Tibial nerve (tissue), 4 donors: ENCODE measurements at regions not wholly inside any gene's neighbourhood (a gene's known extent, or its start where the extent isn't known, plus 50 kb on each side); places are given as distances from the start of the nearest gene placed in this dataset.

Experiments used
- DNase-seq, 2 donors: peaks; one replicate each; pipeline ENCODE4 v3.0.0-alpha.2; 2019; ENCODE audit warnings: low spot score in 2 of 2
- H3K27ac ChIP-seq, 4 donors: fragments of 200-600 bp; sonication (generic) in 3 of 4; one replicate each; pipeline ENCODE4 v1.5.1; 2017 to 2019; ENCODE audit warnings: mild to moderate bottlenecking in 1 of 4
- H3K27me3 ChIP-seq, 2 donors: fragments of 200-600 bp; sonication (generic) in 1 of 2; one replicate each; pipeline versions ENCODE4 v1.5.1 to v1.6.0; 2017 to 2019
- H3K36me3 ChIP-seq, 3 donors: fragments of 200-600 bp; sonication (generic); one replicate each; pipeline ENCODE4 v1.5.1; 2018 to 2019
- H3K4me1 ChIP-seq, 4 donors: fragments of 200-600 bp; sonication (generic) in 3 of 4; one replicate each; pipeline ENCODE4 v1.5.1; 2017 to 2019
- H3K4me3 ChIP-seq, 4 donors: fragments of 200-600 bp; sonication (generic) in 3 of 4; one replicate each; pipeline ENCODE4 v1.5.1; 2017 to 2019; ENCODE audit warnings: mild to moderate bottlenecking in 1 of 4, moderate library complexity in 1 of 4
- H3K9me3 ChIP-seq, 4 donors: fragments of 200-600 bp; sonication (generic) in 3 of 4; one replicate each; pipeline ENCODE4 v1.5.1; 2017 to 2019
- EP300 ChIP-seq, 2 donors: sonication (generic); formaldehyde crosslinking; IDR thresholded peaks; one replicate each; pipeline ENCODE4 v1.6.1; 2017; ENCODE audit warnings: antibody characterized with exemption in 2 of 2, mild to moderate bottlenecking in 1 of 2
- POLR2A ChIP-seq, 2 donors: fragments of 450-650 bp; IDR thresholded peaks; one replicate each; pipeline ENCODE4 v1.6.1; 2017; ENCODE audit warnings: antibody characterized with exemption in 2 of 2, mild to moderate bottlenecking in 2 of 2, moderate library complexity in 2 of 2
- WGBS, 2 donors: methylation state at CpG; one replicate each; pipeline ENCODE4 v1.1.5; 2018; 5-methylcytosine and 5-hydroxymethylcytosine counted together
- TF ChIP-seq, protein P1 (sequence below), 5 experiments: fragments of 200-600 bp in 3 of 5; fragments of 450-650 bp in 2 of 5; sonication (generic) in 3 of 5; IDR thresholded peaks; one replicate each; pipeline ENCODE4 v1.5.1; 2016 to 2019; ENCODE audit warnings: antibody characterized with exemption in 5 of 5, mild to moderate bottlenecking in 3 of 5, moderate library complexity in 2 of 5

DNA sequence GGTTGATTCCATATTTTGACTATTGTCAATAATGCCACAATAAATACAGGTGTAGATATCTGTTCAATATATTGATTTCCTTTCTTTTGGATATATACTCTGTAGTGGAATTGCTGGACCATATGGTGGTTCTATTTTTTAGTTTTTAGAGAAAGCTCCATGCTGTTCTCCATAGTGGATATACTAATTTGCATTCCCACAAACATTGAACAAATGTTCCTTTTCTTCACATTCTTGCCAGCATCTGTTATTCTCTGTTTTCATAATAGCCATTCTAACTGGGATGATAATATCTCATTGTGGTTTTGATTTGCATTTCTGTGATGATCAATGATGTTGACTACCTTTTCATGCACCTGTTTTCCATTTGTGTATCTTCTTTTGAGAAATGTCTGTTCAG lies 973.7 kb downstream of the REEP3 start:
- H3K4me3 ChIP-seq: no peak overlapping the region
- H3K36me3 ChIP-seq: no peaks in the 10 kb centered on the region
- TF ChIP-seq, protein P1, sequence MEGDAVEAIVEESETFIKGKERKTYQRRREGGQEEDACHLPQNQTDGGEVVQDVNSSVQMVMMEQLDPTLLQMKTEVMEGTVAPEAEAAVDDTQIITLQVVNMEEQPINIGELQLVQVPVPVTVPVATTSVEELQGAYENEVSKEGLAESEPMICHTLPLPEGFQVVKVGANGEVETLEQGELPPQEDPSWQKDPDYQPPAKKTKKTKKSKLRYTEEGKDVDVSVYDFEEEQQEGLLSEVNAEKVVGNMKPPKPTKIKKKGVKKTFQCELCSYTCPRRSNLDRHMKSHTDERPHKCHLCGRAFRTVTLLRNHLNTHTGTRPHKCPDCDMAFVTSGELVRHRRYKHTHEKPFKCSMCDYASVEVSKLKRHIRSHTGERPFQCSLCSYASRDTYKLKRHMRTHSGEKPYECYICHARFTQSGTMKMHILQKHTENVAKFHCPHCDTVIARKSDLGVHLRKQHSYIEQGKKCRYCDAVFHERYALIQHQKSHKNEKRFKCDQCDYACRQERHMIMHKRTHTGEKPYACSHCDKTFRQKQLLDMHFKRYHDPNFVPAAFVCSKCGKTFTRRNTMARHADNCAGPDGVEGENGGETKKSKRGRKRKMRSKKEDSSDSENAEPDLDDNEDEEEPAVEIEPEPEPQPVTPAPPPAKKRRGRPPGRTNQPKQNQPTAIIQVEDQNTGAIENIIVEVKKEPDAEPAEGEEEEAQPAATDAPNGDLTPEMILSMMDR (IDR thresholded peaks at IDR 0.05): no peak
- TF ChIP-seq EP300 (IDR thresholded peaks at IDR 0.05) (no peak), POLR2A (IDR thresholded peaks at IDR 0.05) (no peak)
- no peak for DNase-seq
- no peaks in the 10 kb centered on the region for H3K27me3 ChIP-seq
- H3K27ac ChIP-seq: no peak overlapping the region
- H3K9me3 ChIP-seq: peaks cover 0 to 9% (median 0%) of the 10 kb centered on the region in 4 donors
- H3K4me1 ChIP-seq: no peaks in the 10 kb centered on the region

DNA sequence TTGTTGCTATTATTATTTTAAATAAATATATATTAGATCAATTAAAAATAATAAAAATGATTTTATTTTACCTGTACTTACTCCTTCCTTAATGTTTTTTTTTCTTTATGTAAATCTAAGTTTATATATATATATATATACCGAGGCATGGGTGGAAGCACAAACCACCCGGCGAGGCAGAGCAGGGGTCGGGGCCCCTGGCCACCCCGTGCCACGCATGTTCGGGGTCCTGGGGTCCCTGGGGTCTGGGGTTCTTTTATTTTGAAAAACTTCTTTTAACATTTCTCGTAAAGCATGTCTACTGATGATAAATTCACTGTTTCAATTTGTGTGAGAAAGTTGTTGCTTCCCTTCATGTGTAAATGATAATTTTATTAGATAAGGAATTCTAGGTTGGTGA lies 976.1 kb downstream of the REEP3 start:
- WGBS, 2 donors: 88 to 89% methylated on average over 8 of the region's 8 CpGs
- DNase-seq: no peak

DNA sequence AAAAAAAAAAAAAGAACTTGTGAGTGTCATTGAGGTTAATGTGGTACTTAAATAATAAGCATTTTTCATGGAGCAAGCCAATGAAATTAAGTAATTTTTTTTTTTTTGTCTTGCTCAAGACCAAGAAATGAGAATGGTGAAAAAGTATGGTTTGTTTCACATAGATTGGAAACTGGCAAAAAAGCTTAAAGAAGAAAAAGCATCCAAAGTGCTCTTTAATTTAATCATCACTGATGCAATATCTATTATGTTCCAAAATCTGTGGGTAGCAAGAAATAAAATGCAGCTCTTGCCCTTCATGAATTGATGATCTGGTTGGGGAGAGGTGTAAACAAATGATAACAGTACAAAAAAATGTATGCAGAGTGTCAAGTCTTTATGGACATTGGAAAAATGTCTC lies 980.6 kb downstream of the REEP3 start:
- no peaks in the 10 kb centered on the region for H3K9me3 ChIP-seq
- TF ChIP-seq EP300 (IDR thresholded peaks at IDR 0.05) (no peak), POLR2A (IDR thresholded peaks at IDR 0.05) (no peak)
- TF ChIP-seq, protein P1 (IDR thresholded peaks at IDR 0.05): no peak
- H3K36me3 ChIP-seq: no peaks in the 10 kb centered on the region
- H3K27ac ChIP-seq: no peak overlapping the region
- no peak overlapping the region for H3K4me3 ChIP-seq
- DNase-seq: no peak
- H3K27me3 ChIP-seq: no peaks in the 10 kb centered on the region
- H3K4me1 ChIP-seq: no peaks in the 10 kb centered on the region

More for the DNA sequence above, 976.1 kb downstream of the REEP3 start:
- peaks cover 0 to 9% (median 0%) of the 10 kb centered on the region in 4 donors for H3K9me3 ChIP-seq
- H3K4me1 ChIP-seq: no peaks in the 10 kb centered on the region
- H3K36me3 ChIP-seq: no peaks in the 10 kb centered on the region
- H3K27ac ChIP-seq: no peak overlapping the region
- TF ChIP-seq, protein P1 (IDR thresholded peaks at IDR 0.05): no peak
- TF ChIP-seq POLR2A (IDR thresholded peaks at IDR 0.05) (no peak), EP300 (IDR thresholded peaks at IDR 0.05) (no peak)
- no peak overlapping the region for H3K4me3 ChIP-seq
- H3K27me3 ChIP-seq: no peaks in the 10 kb centered on the region

DNA sequence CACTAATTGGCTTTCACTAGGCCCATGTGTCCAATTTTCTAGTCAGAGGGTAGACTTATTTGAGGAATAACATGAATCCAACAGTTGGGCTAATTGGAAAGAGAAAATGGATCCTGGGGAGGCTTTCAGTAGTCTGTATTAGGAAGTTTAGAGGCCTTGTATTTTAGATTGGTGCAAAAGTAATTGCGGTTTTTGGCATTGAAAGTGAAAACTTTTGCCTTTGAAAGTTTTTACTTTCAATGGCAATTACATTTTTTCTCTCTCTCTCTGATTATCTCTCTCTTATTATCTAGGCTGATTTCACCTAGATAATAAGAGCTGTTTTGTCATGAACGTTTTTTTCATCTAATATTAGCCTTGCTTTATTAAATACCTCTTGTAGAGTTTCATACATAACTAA lies 981.7 kb downstream of the REEP3 start:
- no peaks in the 10 kb centered on the region for H3K9me3 ChIP-seq
- no peaks in the 10 kb centered on the region for H3K4me1 ChIP-seq
- TF ChIP-seq EP300 (IDR thresholded peaks at IDR 0.05) (no peak), POLR2A (IDR thresholded peaks at IDR 0.05) (no peak)
- TF ChIP-seq, protein P1 (IDR thresholded peaks at IDR 0.05): no peak
- H3K27me3 ChIP-seq: no peaks in the 10 kb centered on the region
- H3K36me3 ChIP-seq: no peaks in the 10 kb centered on the region
- WGBS, 2 donors: 77 to 79% methylated on average over 2 of the region's 2 CpGs
- no peak overlapping the region for H3K4me3 ChIP-seq
- DNase-seq: no peak
- no peak overlapping the region for H3K27ac ChIP-seq

DNA sequence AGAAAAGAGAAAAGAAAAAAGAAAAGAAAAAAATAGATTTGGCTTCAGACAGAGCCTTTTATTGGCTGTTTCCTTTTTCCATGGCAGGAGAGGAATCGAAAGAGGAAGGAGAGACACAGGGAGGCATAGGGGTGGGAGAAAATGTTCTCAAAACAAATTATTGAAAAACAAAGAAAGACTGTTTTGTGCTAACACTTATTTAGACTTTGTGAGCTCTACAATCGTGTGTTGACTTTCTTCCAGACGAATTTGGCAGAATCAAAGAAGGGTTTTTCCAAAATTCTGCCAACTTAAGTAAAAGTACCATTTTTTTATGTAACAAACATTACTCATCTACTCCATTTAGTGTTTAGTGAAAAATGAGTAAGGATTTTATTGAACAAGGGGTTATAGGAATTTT lies 982.2 kb downstream of the REEP3 start:
- WGBS, 2 donors: 19 to 27% methylated on average over 3 of the region's 3 CpGs
- no peak for DNase-seq
- H3K27me3 ChIP-seq: no peaks in the 10 kb centered on the region
- H3K27ac ChIP-seq: no peak overlapping the region
- H3K9me3 ChIP-seq: no peaks in the 10 kb centered on the region
- no peaks in the 10 kb centered on the region for H3K4me1 ChIP-seq
- H3K36me3 ChIP-seq: no peaks in the 10 kb centered on the region
- TF ChIP-seq, protein P1 (IDR thresholded peaks at IDR 0.05): no peak
- TF ChIP-seq EP300 (IDR thresholded peaks at IDR 0.05) (no peak), POLR2A (IDR thresholded peaks at IDR 0.05) (no peak)
- no peak overlapping the region for H3K4me3 ChIP-seq
